Skeletal muscle tissue (tissue), 3 donors: ENCODE measurements at regions not wholly inside any gene's neighbourhood (a gene's known extent, or its start where the extent isn't known, plus 50 kb on each side); places are given as distances from the start of the nearest gene placed in this dataset.

Source experiments
- H3K27ac ChIP-seq: one replicate; pipeline ENCODE4 v1.7.0; 2013; ENCODE audit warnings: mild to moderate bottlenecking, low read depth, low read length, inconsistent platforms
- H3K27me3 ChIP-seq, 3 donors: one replicate each; pipeline ENCODE4 v1.7.0; 2013; ENCODE audit warnings: low read length in 3 of 3; ENCODE audit not compliant: control insufficient read depth in 3 of 3, insufficient read depth in 3 of 3
- H3K36me3 ChIP-seq, 3 donors: one replicate each; pipeline ENCODE4 v1.7.0; 2013; ENCODE audit warnings: low read length in 3 of 3; ENCODE audit not compliant: control insufficient read depth in 3 of 3, insufficient read depth in 3 of 3
- H3K4me1 ChIP-seq, 3 donors: one replicate each; pipeline ENCODE4 v1.7.0; 2013; ENCODE audit warnings: low read length in 3 of 3, mild to moderate bottlenecking in 3 of 3; ENCODE audit not compliant: control insufficient read depth in 3 of 3, insufficient read depth in 3 of 3
- H3K4me3 ChIP-seq, 3 donors: one replicate each; pipeline ENCODE4 v1.7.0; 2013; ENCODE audit warnings: low read length in 3 of 3
- H3K9ac ChIP-seq, 3 donors: one replicate each; pipeline ENCODE4 v1.7.0; 2013; ENCODE audit warnings: low read length in 3 of 3, mild to moderate bottlenecking in 3 of 3, moderate library complexity in 2 of 3, low read depth in 1 of 3
- H3K9me3 ChIP-seq, 3 donors: one replicate each; pipeline ENCODE4 v1.7.0; 2013; ENCODE audit warnings: low read length in 3 of 3; ENCODE audit not compliant: control insufficient read depth in 3 of 3
- donor health status: Osteomylitis.

- Histone ChIP-seq H3K9me3 (no peaks in the 10 kb centered on the region), H3K27ac (no peak overlapping the region), H3K9ac (no peak overlapping the region), H3K4me3 (no peak overlapping the region), H3K27me3 (no peaks in the 10 kb centered on the region), H3K36me3 (no peaks in the 10 kb centered on the region), H3K4me1 (no peaks in the 10 kb centered on the region)
Observed at GRCh38 chr1:165040641-165041040, 315.9 kb downstream of the LMX1A start.

GRCh38 chr1:165039996-165040395 is 316.5 kb downstream of the LMX1A start:
- H3K9ac ChIP-seq: no peak overlapping the region
- H3K27me3 ChIP-seq: no peaks in the 10 kb centered on the region
- no peaks in the 10 kb centered on the region for H3K4me1 ChIP-seq
- no peak overlapping the region for H3K27ac ChIP-seq
- H3K36me3 ChIP-seq: no peaks in the 10 kb centered on the region
- H3K4me3 ChIP-seq: no peak overlapping the region
- H3K9me3 ChIP-seq: no peaks in the 10 kb centered on the region

GRCh38 chr1:165036403-165036802 is 320.1 kb downstream of the LMX1A start:
- H3K4me3 ChIP-seq: no peak overlapping the region
- H3K27me3 ChIP-seq: no peaks in the 10 kb centered on the region
- H3K9ac ChIP-seq: no peak overlapping the region
- H3K27ac ChIP-seq: no peak overlapping the region
- H3K36me3 ChIP-seq: no peaks in the 10 kb centered on the region
- no peaks in the 10 kb centered on the region for H3K9me3 ChIP-seq
- H3K4me1 ChIP-seq: no peaks in the 10 kb centered on the region

GRCh38 chr1:165034136-165034809 is 322.2 kb downstream of the LMX1A start:
- no peaks in the 10 kb centered on the region for H3K36me3 ChIP-seq
- H3K4me3 ChIP-seq: no peak overlapping the region
- no peaks in the 10 kb centered on the region for H3K4me1 ChIP-seq
- H3K27ac ChIP-seq: no peak overlapping the region
- H3K9ac ChIP-seq: no peak overlapping the region
- no peaks in the 10 kb centered on the region for H3K9me3 ChIP-seq
- H3K27me3 ChIP-seq: no peaks in the 10 kb centered on the region

- Histone ChIP-seq H3K27ac (no peak overlapping the region), H3K4me3 (no peak overlapping the region), H3K27me3 (no peaks in the 10 kb centered on the region), H3K9me3 (no peaks in the 10 kb centered on the region), H3K4me1 (no peaks in the 10 kb centered on the region), H3K36me3 (no peaks in the 10 kb centered on the region), H3K9ac (no peak overlapping the region)
Observed at GRCh38 chr1:165031001-165031400, 325.5 kb downstream of the LMX1A start.

GRCh38 chr1:165025805-165026204 is 330.7 kb downstream of the LMX1A start:
- Histone ChIP-seq H3K9me3 (peaks cover 0 to 3% (median 0%) of the 10 kb centered on the region in 3 donors), H3K36me3 (no peaks in the 10 kb centered on the region), H3K4me1 (no peaks in the 10 kb centered on the region), H3K9ac (no peak overlapping the region), H3K27me3 (no peaks in the 10 kb centered on the region), H3K4me3 (no peak overlapping the region), H3K27ac (no peak overlapping the region)

GRCh38 chr1:165014753-165015152 is 341.8 kb downstream of the LMX1A start:
- Histone ChIP-seq H3K9me3 (no peaks in the 10 kb centered on the region), H3K4me3 (no peak overlapping the region), H3K4me1 (no peaks in the 10 kb centered on the region), H3K27me3 (no peaks in the 10 kb centered on the region), H3K9ac (no peak overlapping the region), H3K36me3 (no peaks in the 10 kb centered on the region), H3K27ac (no peak overlapping the region)

- H3K27me3 ChIP-seq: no peaks in the 10 kb centered on the region
- H3K27ac ChIP-seq: no peak overlapping the region
- no peaks in the 10 kb centered on the region for H3K9me3 ChIP-seq
- no peaks in the 10 kb centered on the region for H3K4me1 ChIP-seq
- H3K9ac ChIP-seq: no peak overlapping the region
- H3K36me3 ChIP-seq: no peaks in the 10 kb centered on the region
- no peak overlapping the region for H3K4me3 ChIP-seq
Observed at GRCh38 chr1:165011991-165012531, 344.5 kb downstream of the LMX1A start.

GRCh38 chr1:165011186-165011585 is 345.3 kb downstream of the LMX1A start:
- Histone ChIP-seq H3K27me3 (no peaks in the 10 kb centered on the region), H3K9me3 (no peaks in the 10 kb centered on the region), H3K4me1 (no peaks in the 10 kb centered on the region), H3K36me3 (no peaks in the 10 kb centered on the region), H3K27ac (peak overlapping the region; percentile 23), H3K9ac (no peak overlapping the region), H3K4me3 (no peak overlapping the region)

GRCh38 chr1:165010418-165011070 is 346.0 kb downstream of the LMX1A start:
- H3K27ac ChIP-seq: no peak overlapping the region
- no peak overlapping the region for H3K9ac ChIP-seq
- H3K4me3 ChIP-seq: no peak overlapping the region
- H3K27me3 ChIP-seq: no peaks in the 10 kb centered on the region
- no peaks in the 10 kb centered on the region for H3K9me3 ChIP-seq
- H3K36me3 ChIP-seq: no peaks in the 10 kb centered on the region
- no peaks in the 10 kb centered on the region for H3K4me1 ChIP-seq
